ENCODE measurements at regions not wholly inside any gene's neighbourhood (a gene's known extent, or its start where the extent isn't known, plus 50 kb on each side); places are given as distances from the start of the nearest gene placed in this dataset.

- TF ChIP-seq POLR2A (IDR thresholded peaks at IDR 0.05; ENCODE audit: low read length), result no peak
- no peak for TF ChIP-seq GATA1 (IDR thresholded peaks at IDR 0.05; ENCODE audit: low read depth, low read length)
Measured at GRCh38 chrX:85570496-85570895, 191.0 kb upstream of the POF1B start.

Measured in erythroblast (primary cell).